H9 (cell line): ENCODE measurements at regions not wholly inside any gene's neighbourhood (a gene's known extent, or its start where the extent isn't known, plus 50 kb on each side); places are given as distances from the start of the nearest gene placed in this dataset.

Experiments used
- DNase-seq: peaks from one replicate; pipeline ENCODE4 v3.0.0-alpha.2; 2017
- H2AFZ ChIP-seq: one replicate; pipeline ENCODE4 v1.6.1; 2013; ENCODE audit warnings: mild to moderate bottlenecking, low read length, control low read depth, moderate library complexity
- H2AK5ac ChIP-seq: 2 replicates; pipeline ENCODE4 v1.6.1; 2013; ENCODE audit warnings: low read length, control low read depth, mixed read lengths; ENCODE audit not compliant: insufficient read length
- H2BK120ac ChIP-seq: one replicate; pipeline ENCODE4 v1.6.1; 2013; ENCODE audit warnings: low read depth, mild to moderate bottlenecking, low read length, control low read depth, inconsistent platforms; ENCODE audit not compliant: poor library complexity, severe bottlenecking
- H2BK12ac ChIP-seq: 2 replicates; pipeline ENCODE4 v1.6.1; 2013; ENCODE audit warnings: low read length, control low read depth, mixed read lengths, low read depth; ENCODE audit not compliant: insufficient read length
- H2BK15ac ChIP-seq: 2 replicates; pipeline ENCODE4 v1.6.1; 2013; ENCODE audit warnings: low read depth, low read length, control low read depth
- H2BK20ac ChIP-seq: one replicate; pipeline ENCODE4 v1.6.1; 2013; ENCODE audit warnings: low read depth, mild to moderate bottlenecking, low read length, control low read depth, inconsistent platforms; ENCODE audit not compliant: poor library complexity, severe bottlenecking
- H2BK5ac ChIP-seq: 2 replicates; pipeline ENCODE4 v1.6.1; 2013; ENCODE audit warnings: low read length, control low read depth, mixed read lengths; ENCODE audit not compliant: insufficient read length
- H3K14ac ChIP-seq: 2 replicates; pipeline ENCODE4 v1.6.1; 2013; ENCODE audit warnings: low read length, control low read depth; ENCODE audit not compliant: insufficient read depth
- H3K18ac ChIP-seq: 2 replicates; pipeline ENCODE4 v1.6.1; 2013; ENCODE audit warnings: low read depth, mild to moderate bottlenecking, mixed read lengths, low read length, control low read depth; ENCODE audit not compliant: insufficient read length
- H3K23ac ChIP-seq: 2 replicates; pipeline ENCODE4 v1.6.1; 2013; ENCODE audit warnings: low read length, control low read depth, mixed read lengths, low read depth; ENCODE audit not compliant: insufficient read length
- H3K23me2 ChIP-seq: 2 replicates; pipeline ENCODE4 v1.6.1; 2013; ENCODE audit warnings: low read depth, mild to moderate bottlenecking, mixed read lengths, low read length, control low read depth; ENCODE audit not compliant: insufficient read length, poor library complexity, severe bottlenecking
- H3K27ac ChIP-seq: 2 replicates; pipeline ENCODE4 v1.5.1; 2013; ENCODE audit warnings: low read length, control low read depth, mixed read lengths, low read depth; ENCODE audit not compliant: insufficient read length
- H3K27me3 ChIP-seq: 2 replicates; pipeline ENCODE4 v1.6.1; 2013; ENCODE audit warnings: low read length, control low read depth, inconsistent platforms; ENCODE audit not compliant: insufficient read depth
- H3K4ac ChIP-seq: 2 replicates; pipeline ENCODE4 v1.6.1; 2013; ENCODE audit warnings: low read depth, mild to moderate bottlenecking, control low read depth, inconsistent platforms, low read length, moderate library complexity
- H3K4me1 ChIP-seq: 2 replicates; pipeline ENCODE4 v1.6.1; 2013; ENCODE audit warnings: low read length, control low read depth, inconsistent platforms; ENCODE audit not compliant: insufficient read depth
- H3K4me2 ChIP-seq: 2 replicates; pipeline ENCODE4 v1.6.1; 2013; ENCODE audit warnings: low read length, control low read depth, mixed read lengths; ENCODE audit not compliant: insufficient read length, insufficient read depth
- H3K56ac ChIP-seq: 2 replicates; pipeline ENCODE4 v1.6.1; 2013; ENCODE audit warnings: low read depth, mild to moderate bottlenecking, mixed read lengths, low read length, control low read depth; ENCODE audit not compliant: insufficient read length
- H3K79me1 ChIP-seq: 2 replicates; pipeline ENCODE4 v1.6.1; 2013; ENCODE audit warnings: low read depth, mild to moderate bottlenecking, moderate library complexity, low read length, control low read depth, inconsistent platforms; ENCODE audit not compliant: insufficient read depth, poor library complexity, severe bottlenecking
- H3K79me2 ChIP-seq: 2 replicates; pipeline ENCODE4 v1.6.1; 2013; ENCODE audit warnings: low read length, control low read depth, inconsistent platforms; ENCODE audit not compliant: insufficient read depth
- H3K9ac ChIP-seq: 2 replicates; pipeline ENCODE4 v1.6.1; 2013; ENCODE audit warnings: low read length, control low read depth, mixed read lengths; ENCODE audit not compliant: insufficient read length; ENCODE audit errors: extremely low read depth
- H3K9me3 ChIP-seq: one replicate; pipeline ENCODE4 v1.6.1; 2013; ENCODE audit warnings: low read depth, low read length, inconsistent platforms; ENCODE audit not compliant: control insufficient read depth
- H3T11ph ChIP-seq: one replicate; pipeline ENCODE4 v1.6.1; 2013; ENCODE audit warnings: mild to moderate bottlenecking, low read length, control low read depth, inconsistent platforms
- H4K20me1 ChIP-seq: one replicate; pipeline ENCODE4 v1.6.1; 2013; ENCODE audit not compliant: control insufficient read depth, insufficient read length, insufficient read depth
- H4K5ac ChIP-seq: 2 replicates; pipeline ENCODE4 v1.6.1; 2013; ENCODE audit warnings: low read depth, mild to moderate bottlenecking, mixed read lengths, low read length, control low read depth; ENCODE audit not compliant: insufficient read length
- H4K8ac ChIP-seq: replicated peaks from 2 replicates; pipeline ENCODE4 v1.6.1; 2013; ENCODE audit warnings: low read length, control low read depth, mixed read lengths, low read depth; ENCODE audit not compliant: insufficient read length
- H4K91ac ChIP-seq: 2 replicates; pipeline ENCODE4 v1.6.1; 2013; ENCODE audit warnings: low read depth, mild to moderate bottlenecking, moderate library complexity, mixed read lengths, low read length, control low read depth; ENCODE audit not compliant: insufficient read length
- H3K27ac Mint-ChIP-seq, 3 experiments: 2 replicates in 2 of 3; 3 replicates in 1 of 3; pipeline ENCODE4 v1.8.0; 2020 to 2021; ENCODE audit warnings: mixed read lengths in 3 of 3, mild to moderate bottlenecking in 1 of 3, moderate library complexity in 1 of 3
- H3K27me3 Mint-ChIP-seq: 2 replicates; pipeline ENCODE4 v1.8.0; 2021; ENCODE audit warnings: low read depth, mild to moderate bottlenecking, moderate library complexity, mixed read lengths
- H3K36me3 Mint-ChIP-seq, 3 experiments: 2 replicates in 2 of 3; 3 replicates in 1 of 3; pipeline ENCODE4 v1.8.0; 2020 to 2021; ENCODE audit warnings: low read depth in 3 of 3, mixed read lengths in 3 of 3; ENCODE audit not compliant: insufficient read depth in 1 of 3
- H3K4me1 Mint-ChIP-seq, 2 experiments: 2 replicates each; pipeline ENCODE4 v1.8.0; 2020; ENCODE audit warnings: mixed read lengths in 2 of 2
- H3K4me3 Mint-ChIP-seq, 2 experiments: 2 replicates in 1 of 2; 3 replicates in 1 of 2; pipeline ENCODE4 v1.8.0; 2020 to 2021; ENCODE audit warnings: mild to moderate bottlenecking in 2 of 2, mixed read lengths in 2 of 2, moderate library complexity in 1 of 2
- H3K9me3 Mint-ChIP-seq, 2 experiments: 2 replicates in 1 of 2; 3 replicates in 1 of 2; pipeline ENCODE4 v1.8.0; 2020; ENCODE audit warnings: mild to moderate bottlenecking in 2 of 2, mixed read lengths in 2 of 2, moderate library complexity in 1 of 2
- WGBS: extraction: QIAGEN DNeasy Blood & Tissue Kit; methylation state at CpG from one replicate; pipeline ENCODE4 v1.1.7; 2013; ENCODE audit warnings: missing lambda C conversion rate, low lambda C conversion rate, mixed read lengths; ENCODE audit not compliant: insufficient read length; ENCODE audit errors: extremely low coverage; 5-methylcytosine and 5-hydroxymethylcytosine counted together
- TF ChIP-seq, protein P1 (sequence below): fragments of 200-600 bp; sonication (generic); conservative IDR thresholded peaks from 3 replicates; pipeline ENCODE4 v1.8.0; 2021; ENCODE audit warnings: antibody characterized with exemption, mild to moderate bottlenecking

DNA sequence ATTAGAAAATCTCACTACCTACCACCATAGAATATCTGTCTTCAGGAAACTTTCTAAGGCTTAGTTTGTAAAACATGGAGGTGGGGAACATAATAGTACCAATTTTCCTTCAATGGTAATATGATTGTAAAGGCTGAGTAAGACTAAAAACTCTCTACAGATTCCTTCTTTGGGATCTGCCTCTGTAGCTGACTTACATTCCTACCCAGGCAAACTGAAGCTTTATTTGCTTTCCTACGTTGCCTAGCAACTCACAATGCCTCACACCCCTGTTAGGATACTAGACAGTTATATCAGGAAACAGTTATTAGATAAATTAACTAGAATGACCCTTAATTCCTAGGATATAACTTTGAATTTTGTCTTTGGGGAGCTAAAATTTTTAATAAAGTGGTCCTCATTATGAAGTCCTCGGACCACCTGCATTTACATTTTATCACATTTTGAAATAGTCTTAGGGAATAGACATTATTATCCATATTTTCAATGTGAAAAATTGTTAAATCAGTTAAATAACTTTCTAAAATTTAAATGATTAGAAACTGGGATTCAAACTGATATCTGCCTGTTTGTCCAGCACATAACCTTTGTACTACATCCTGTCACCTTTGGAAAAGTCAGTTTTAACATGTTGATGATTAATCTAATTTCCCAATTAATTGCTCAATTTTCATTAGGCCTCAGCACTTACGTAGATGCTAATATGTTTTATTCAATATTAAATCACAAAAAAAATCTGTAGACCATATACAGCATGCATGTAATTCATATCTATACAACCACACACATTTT, 591.4 kb downstream of the RNF144B start:
- H4K91ac ChIP-seq: no peak overlapping the region
- H3K27ac ChIP-seq: no peak overlapping the region
- no peak overlapping the region for H3K56ac ChIP-seq
- Mint-ChIP-seq H3K4me3 (no peak overlapping the region), H3K36me3 (no peaks in the 10 kb centered on the region; a peak in 1 of 7 replicates), H3K4me1 (peaks cover 6 to 9% of the 10 kb centered on the region in 2 experiments), H3K9me3 (no peaks in the 10 kb centered on the region), H3K27me3 (no peaks in the 10 kb centered on the region), H3K27ac (no peak overlapping the region)
- H3T11ph ChIP-seq: no peak overlapping the region
- no peak for DNase-seq
- no peak overlapping the region for H3K4me2 ChIP-seq
- H3K79me1 ChIP-seq: no peaks in the 10 kb centered on the region
- H3K18ac ChIP-seq: no peak overlapping the region
- no peak overlapping the region for H2BK120ac ChIP-seq
- H3K9me3 ChIP-seq: no peaks in the 10 kb centered on the region
- no peak overlapping the region for H2AFZ ChIP-seq
- no peak overlapping the region for H2AK5ac ChIP-seq
- H3K14ac ChIP-seq: no peak overlapping the region
- no peak overlapping the region for H3K4ac ChIP-seq
- no peak overlapping the region for H4K8ac ChIP-seq
- no peaks in the 10 kb centered on the region for H3K79me2 ChIP-seq
- no peak overlapping the region for H2BK15ac ChIP-seq
- no CpG with 5 or more reads among the region's 3 CpGs for WGBS
- H4K20me1 ChIP-seq: no peaks in the 10 kb centered on the region
- no peak overlapping the region for H3K23ac ChIP-seq
- no peaks in the 10 kb centered on the region for H3K23me2 ChIP-seq
- no peaks in the 10 kb centered on the region for H3K27me3 ChIP-seq
- no peak overlapping the region for H3K9ac ChIP-seq
- H2BK12ac ChIP-seq: no peak overlapping the region
- no peaks in the 10 kb centered on the region for H3K4me1 ChIP-seq
- no peak overlapping the region for H2BK5ac ChIP-seq
- TF ChIP-seq, protein P1, sequence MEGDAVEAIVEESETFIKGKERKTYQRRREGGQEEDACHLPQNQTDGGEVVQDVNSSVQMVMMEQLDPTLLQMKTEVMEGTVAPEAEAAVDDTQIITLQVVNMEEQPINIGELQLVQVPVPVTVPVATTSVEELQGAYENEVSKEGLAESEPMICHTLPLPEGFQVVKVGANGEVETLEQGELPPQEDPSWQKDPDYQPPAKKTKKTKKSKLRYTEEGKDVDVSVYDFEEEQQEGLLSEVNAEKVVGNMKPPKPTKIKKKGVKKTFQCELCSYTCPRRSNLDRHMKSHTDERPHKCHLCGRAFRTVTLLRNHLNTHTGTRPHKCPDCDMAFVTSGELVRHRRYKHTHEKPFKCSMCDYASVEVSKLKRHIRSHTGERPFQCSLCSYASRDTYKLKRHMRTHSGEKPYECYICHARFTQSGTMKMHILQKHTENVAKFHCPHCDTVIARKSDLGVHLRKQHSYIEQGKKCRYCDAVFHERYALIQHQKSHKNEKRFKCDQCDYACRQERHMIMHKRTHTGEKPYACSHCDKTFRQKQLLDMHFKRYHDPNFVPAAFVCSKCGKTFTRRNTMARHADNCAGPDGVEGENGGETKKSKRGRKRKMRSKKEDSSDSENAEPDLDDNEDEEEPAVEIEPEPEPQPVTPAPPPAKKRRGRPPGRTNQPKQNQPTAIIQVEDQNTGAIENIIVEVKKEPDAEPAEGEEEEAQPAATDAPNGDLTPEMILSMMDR: no peak
- no peak overlapping the region for H4K5ac ChIP-seq
- no peak overlapping the region for H2BK20ac ChIP-seq
